Activated CD4-positive, alpha-beta T cell treated with anti-CD3 and anti-CD28 coated beads for 1 hour (primary cell): ENCODE measurements at regions not wholly inside any gene's neighbourhood (a gene's known extent, or its start where the extent isn't known, plus 50 kb on each side); places are given as distances from the start of the nearest gene placed in this dataset.

ENCODE experiments used
- DNase-seq: peaks from one replicate; pipeline ENCODE4 v3.0.0-alpha.2; 2020

- DNase-seq: no peak
Observed at GRCh38 chr14:86865934-86866333, 1127.0 kb downstream of the GALC start.

- DNase-seq: no peak
Observed at GRCh38 chr14:86858591-86858990, 1134.4 kb downstream of the GALC start.

GRCh38 chr14:86858031-86858430 is 1135.0 kb downstream of the GALC start:
- no peak for DNase-seq

- no peak for DNase-seq
Observed at GRCh38 chr14:86852530-86852929, 1140.5 kb downstream of the GALC start.

GRCh38 chr14:86847140-86847539 is 1145.8 kb downstream of the GALC start:
- DNase-seq: no peak

GRCh38 chr14:86838363-86838762 is 1154.6 kb downstream of the GALC start:
- no peak for DNase-seq

GRCh38 chr14:86826661-86827060 is 1166.3 kb downstream of the GALC start:
- DNase-seq: no peak

- DNase-seq: no peak
Observed at GRCh38 chr14:86824167-86824566, 1168.8 kb downstream of the GALC start.

GRCh38 chr14:86823581-86823980 is 1169.4 kb downstream of the GALC start:
- DNase-seq: no peak

GRCh38 chr14:86815341-86815740 is 1177.6 kb downstream of the GALC start:
- DNase-seq: no peak

- no peak for DNase-seq
Observed at GRCh38 chr14:86802726-86803125, 1190.3 kb downstream of the GALC start.

- DNase-seq: no peak
Observed at GRCh38 chr14:86799244-86799647, 1193.7 kb downstream of the GALC start.

GRCh38 chr14:86798330-86798729 is 1194.7 kb downstream of the GALC start:
- DNase-seq: no peak

- DNase-seq: no peak
Observed at GRCh38 chr14:86797075-86797351, 1196.0 kb downstream of the GALC start.

GRCh38 chr14:86796221-86797074 is 1196.5 kb downstream of the GALC start:
- DNase-seq: no peak

- DNase-seq: no peak
Observed at GRCh38 chr14:86794689-86795088, 1198.3 kb downstream of the GALC start.

GRCh38 chr14:86790408-86791364 is 1202.3 kb downstream of the GALC start:
- no peak for DNase-seq

- DNase-seq: no peak
Observed at GRCh38 chr14:86788224-86788623, 1204.8 kb downstream of the GALC start.

- no peak for DNase-seq
Observed at GRCh38 chr14:86787717-86788116, 1205.3 kb downstream of the GALC start.

GRCh38 chr14:86782092-86782580 is 1210.8 kb downstream of the GALC start:
- no peak for DNase-seq

- DNase-seq: no peak
Observed at GRCh38 chr14:86780876-86781510, 1212.0 kb downstream of the GALC start.

- DNase-seq: no peak
Observed at GRCh38 chr14:86780461-86780860, 1212.5 kb downstream of the GALC start.

- DNase-seq: no peak
Observed at GRCh38 chr14:86779416-86779815, 1213.6 kb downstream of the GALC start.
